RWPE1 (cell line): ENCODE measurements at regions not wholly inside any gene's neighbourhood (a gene's known extent, or its start where the extent isn't known, plus 50 kb on each side); places are given as distances from the start of the nearest gene placed in this dataset.

Source experiments
- CTCF ChIA-PET: fragments of 350-600 bp; sonication (Branson Sonifier 250); formaldehyde crosslinking; extraction: SDS; loops from one replicate; lab custom pipeline; 2021; lab: Yijun Ruan, JAX
- POLR2A ChIA-PET: fragments of 400-600 bp; formaldehyde crosslinking; extraction: SDS; loops from one replicate; lab custom pipeline; 2020; ENCODE audit warnings: antibody characterized with exemption; ENCODE audit not compliant: low non-redundant PET; lab: Yijun Ruan, JAX
- DNase-seq: peaks from one replicate; pipeline ENCODE4 v3.0.0; 2012; ENCODE audit warnings: low spot score
- H3K27ac ChIP-seq: fragments of 450-650 bp; 2 replicates; pipeline ENCODE4 v1.5.1; 2017
- TF ChIP-seq, protein P1 (sequence below): fragments of 450-650 bp; conservative IDR thresholded peaks from 2 replicates; pipeline ENCODE4 v1.5.1; 2017; ENCODE audit warnings: low read depth, mild to moderate bottlenecking

DNA sequence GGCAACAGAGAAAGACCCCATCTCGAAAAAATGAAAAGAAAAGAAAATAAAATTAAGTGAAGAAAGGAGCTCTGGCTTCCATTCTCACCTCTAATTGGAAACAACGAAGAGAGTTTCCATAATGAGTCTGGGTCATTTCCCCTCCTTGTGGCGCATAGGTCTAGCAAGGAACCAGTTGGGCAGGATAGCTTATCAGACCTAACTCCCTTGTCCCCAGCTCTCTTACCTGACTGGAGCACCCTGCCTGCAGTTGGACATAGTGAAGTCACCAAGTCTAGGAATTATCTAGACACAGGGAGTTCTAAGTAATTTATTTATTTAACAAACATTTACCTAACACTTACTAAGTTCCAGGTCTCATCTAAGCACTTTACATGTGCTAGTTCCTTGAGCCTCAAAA is 63.0 kb upstream of the RAB4A start:
- H3K27ac ChIP-seq, result no peak overlapping the region
- TF ChIP-seq, protein P1, sequence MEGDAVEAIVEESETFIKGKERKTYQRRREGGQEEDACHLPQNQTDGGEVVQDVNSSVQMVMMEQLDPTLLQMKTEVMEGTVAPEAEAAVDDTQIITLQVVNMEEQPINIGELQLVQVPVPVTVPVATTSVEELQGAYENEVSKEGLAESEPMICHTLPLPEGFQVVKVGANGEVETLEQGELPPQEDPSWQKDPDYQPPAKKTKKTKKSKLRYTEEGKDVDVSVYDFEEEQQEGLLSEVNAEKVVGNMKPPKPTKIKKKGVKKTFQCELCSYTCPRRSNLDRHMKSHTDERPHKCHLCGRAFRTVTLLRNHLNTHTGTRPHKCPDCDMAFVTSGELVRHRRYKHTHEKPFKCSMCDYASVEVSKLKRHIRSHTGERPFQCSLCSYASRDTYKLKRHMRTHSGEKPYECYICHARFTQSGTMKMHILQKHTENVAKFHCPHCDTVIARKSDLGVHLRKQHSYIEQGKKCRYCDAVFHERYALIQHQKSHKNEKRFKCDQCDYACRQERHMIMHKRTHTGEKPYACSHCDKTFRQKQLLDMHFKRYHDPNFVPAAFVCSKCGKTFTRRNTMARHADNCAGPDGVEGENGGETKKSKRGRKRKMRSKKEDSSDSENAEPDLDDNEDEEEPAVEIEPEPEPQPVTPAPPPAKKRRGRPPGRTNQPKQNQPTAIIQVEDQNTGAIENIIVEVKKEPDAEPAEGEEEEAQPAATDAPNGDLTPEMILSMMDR, result no peak
- CTCF ChIA-PET, result no interaction called here
- POLR2A ChIA-PET, result no interaction called here
- DNase-seq, result no peak

GRCh38 chr1:229208481-229208880 is 62.4 kb upstream of the RAB4A start:
- H3K27ac ChIP-seq, result no peak overlapping the region
- ChIA-PET CTCF (no interaction called here), POLR2A (no interaction called here)
- no peak for DNase-seq
- TF ChIP-seq, protein P1, result no peak

DNA sequence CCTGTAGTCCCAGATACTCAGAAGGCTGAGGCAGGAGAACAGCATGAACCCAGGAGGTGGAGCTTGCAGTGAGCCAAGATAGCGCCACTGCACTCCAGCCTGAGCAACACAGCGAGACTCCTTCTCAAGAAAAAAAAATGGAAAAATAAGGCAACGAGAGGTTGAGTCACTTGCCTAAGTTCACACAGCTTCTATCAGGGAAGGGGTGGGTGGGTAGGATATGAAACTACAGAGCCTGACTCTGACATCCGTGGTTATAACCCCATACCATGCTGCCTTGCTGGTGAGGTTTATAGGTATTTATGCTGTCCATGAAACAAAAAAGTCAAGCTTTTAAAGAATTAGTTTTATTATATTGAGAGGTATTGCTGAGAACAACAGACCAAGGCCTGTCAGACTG is 61.5 kb upstream of the RAB4A start:
- no peak overlapping the region for H3K27ac ChIP-seq
- no peak for DNase-seq
- TF ChIP-seq, protein P1, result no peak
- CTCF ChIA-PET, result no interaction called here
- POLR2A ChIA-PET, result no interaction called here

- no peak for DNase-seq
- ChIA-PET POLR2A (no interaction called here), CTCF (no interaction called here)
- TF ChIP-seq, protein P1, result no peak
- no peak overlapping the region for H3K27ac ChIP-seq
These were observed 61.1 kb upstream of the RAB4A start for GRCh38 chr1:229209816-229210215.

- DNase-seq, result no peak
- ChIA-PET CTCF (no interaction called here), POLR2A (no interaction called here)
- H3K27ac ChIP-seq, result no peak overlapping the region
- TF ChIP-seq, protein P1, result no peak
These were observed 60.1 kb upstream of the RAB4A start for GRCh38 chr1:229210844-229211243.

GRCh38 chr1:229213797-229214196 is 57.1 kb upstream of the RAB4A start:
- DNase-seq, result no peak
- TF ChIP-seq, protein P1, result no peak
- ChIA-PET CTCF (no interaction called here), POLR2A (no interaction called here)
- no peak overlapping the region for H3K27ac ChIP-seq

- ChIA-PET POLR2A (no interaction called here), CTCF (interaction anchor here (1.1 kb wide), 1 partner anchor 9 kb away, joined by 5 read pairs; no protein-coding TSS in a partner anchor)
These were observed 53.2 kb upstream of the RAB4A start for GRCh38 chr1:229217716-229218115.

More at GRCh38 chr1:229217716-229218115, 53.2 kb upstream of the RAB4A start:
- TF ChIP-seq, protein P1, result no peak
- no peak overlapping the region for H3K27ac ChIP-seq
- no peak for DNase-seq
